Cardiac fibroblast (primary cell): ENCODE measurements at regions not wholly inside any gene's neighbourhood (a gene's known extent, or its start where the extent isn't known, plus 50 kb on each side); places are given as distances from the start of the nearest gene placed in this dataset.

Source experiments
- DNase-seq, 2 donors: peaks; one replicate each; pipeline versions ENCODE4 v3.0.0 to v3.0.0-alpha.2; 2010; ENCODE audit warnings: low read depth in 2 of 2
- H3K4me3 ChIP-seq, 2 donors: replicated peaks in 1 of 2; 1 replicate in 1 of 2; 2 replicates in 1 of 2; pipeline ENCODE4 v1.5.1; 2011; ENCODE audit warnings: low read depth in 2 of 2, low read length in 2 of 2, mild to moderate bottlenecking in 2 of 2, moderate library complexity in 1 of 2
- TF ChIP-seq, protein P1 (sequence below): IDR thresholded peaks from one replicate; pipeline ENCODE4 v1.5.1; 2011; ENCODE audit warnings: low read depth, mild to moderate bottlenecking, low read length, inconsistent platforms

GRCh38 chr14:98230411-98230810 is 1041.6 kb downstream of the BCL11B start:
- no peak overlapping the region for H3K4me3 ChIP-seq
- TF ChIP-seq, protein P1, sequence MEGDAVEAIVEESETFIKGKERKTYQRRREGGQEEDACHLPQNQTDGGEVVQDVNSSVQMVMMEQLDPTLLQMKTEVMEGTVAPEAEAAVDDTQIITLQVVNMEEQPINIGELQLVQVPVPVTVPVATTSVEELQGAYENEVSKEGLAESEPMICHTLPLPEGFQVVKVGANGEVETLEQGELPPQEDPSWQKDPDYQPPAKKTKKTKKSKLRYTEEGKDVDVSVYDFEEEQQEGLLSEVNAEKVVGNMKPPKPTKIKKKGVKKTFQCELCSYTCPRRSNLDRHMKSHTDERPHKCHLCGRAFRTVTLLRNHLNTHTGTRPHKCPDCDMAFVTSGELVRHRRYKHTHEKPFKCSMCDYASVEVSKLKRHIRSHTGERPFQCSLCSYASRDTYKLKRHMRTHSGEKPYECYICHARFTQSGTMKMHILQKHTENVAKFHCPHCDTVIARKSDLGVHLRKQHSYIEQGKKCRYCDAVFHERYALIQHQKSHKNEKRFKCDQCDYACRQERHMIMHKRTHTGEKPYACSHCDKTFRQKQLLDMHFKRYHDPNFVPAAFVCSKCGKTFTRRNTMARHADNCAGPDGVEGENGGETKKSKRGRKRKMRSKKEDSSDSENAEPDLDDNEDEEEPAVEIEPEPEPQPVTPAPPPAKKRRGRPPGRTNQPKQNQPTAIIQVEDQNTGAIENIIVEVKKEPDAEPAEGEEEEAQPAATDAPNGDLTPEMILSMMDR, result no peak
- no peak for DNase-seq

GRCh38 chr14:98231210-98231609 is 1040.8 kb downstream of the BCL11B start:
- no peak overlapping the region for H3K4me3 ChIP-seq
- TF ChIP-seq, protein P1, result no peak
- DNase-seq, result no peak

DNA sequence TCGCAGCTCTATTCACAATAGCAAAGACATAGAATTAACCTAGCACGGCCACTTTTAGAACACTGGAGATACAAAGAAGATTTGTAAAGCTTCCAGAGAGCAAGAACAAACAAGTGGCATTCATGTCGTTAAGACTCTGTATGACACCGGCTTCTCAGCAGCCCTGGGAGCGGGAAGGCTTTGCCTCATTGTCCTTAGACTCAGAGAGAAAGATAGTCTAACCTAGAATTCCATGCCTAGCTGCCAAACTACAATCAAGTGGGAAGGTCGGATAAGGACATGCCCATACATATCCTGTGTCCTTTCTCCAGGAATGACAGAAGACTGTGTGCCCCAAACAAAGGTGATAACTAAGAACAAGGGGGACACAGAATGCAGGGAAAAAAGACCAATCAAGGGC is 1038.3 kb downstream of the BCL11B start:
- H3K4me3 ChIP-seq, result no peak overlapping the region
- no peak for DNase-seq
- TF ChIP-seq, protein P1, result no peak

DNA sequence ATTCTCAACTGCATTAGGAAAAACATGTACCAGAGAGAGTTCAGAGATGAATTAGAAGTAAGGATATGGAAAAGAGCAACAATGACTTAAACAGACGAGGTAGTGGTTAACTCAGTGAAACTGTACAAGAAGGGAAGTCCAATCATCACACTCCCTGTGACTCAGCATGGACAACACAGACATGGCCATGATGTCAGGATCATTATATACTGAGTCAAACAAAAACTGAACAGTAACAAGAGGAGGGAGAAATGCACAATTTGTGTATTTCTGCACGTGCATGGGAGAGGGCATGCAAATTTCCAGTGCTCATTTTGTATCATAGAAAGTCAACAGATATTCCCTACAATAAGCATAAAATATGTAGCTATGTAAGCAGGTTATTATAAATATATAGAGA is 1037.8 kb downstream of the BCL11B start:
- no peak overlapping the region for H3K4me3 ChIP-seq
- TF ChIP-seq, protein P1, result no peak
- DNase-seq, result no peak

DNA sequence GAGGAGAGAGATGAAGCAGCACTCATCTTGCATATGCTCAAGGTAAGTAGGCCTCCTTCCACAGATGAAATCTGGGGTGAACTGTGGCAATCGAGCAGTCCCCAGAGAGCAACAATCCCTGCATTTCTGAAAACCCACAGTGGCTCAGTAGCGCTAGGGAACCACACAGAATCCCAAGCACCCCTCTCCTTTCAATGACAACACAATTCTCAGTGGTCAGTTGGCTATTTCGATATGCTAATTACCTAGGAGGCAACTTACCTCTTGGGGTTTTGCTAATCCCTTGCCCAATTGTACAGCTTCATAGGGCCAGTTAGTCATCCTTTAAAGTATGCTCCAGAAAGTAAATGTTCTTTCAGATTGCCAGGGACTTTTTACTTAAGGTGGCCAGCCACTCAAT is 1035.7 kb downstream of the BCL11B start:
- H3K4me3 ChIP-seq, result no peak overlapping the region
- TF ChIP-seq, protein P1, result no peak
- DNase-seq, result no peak

DNA sequence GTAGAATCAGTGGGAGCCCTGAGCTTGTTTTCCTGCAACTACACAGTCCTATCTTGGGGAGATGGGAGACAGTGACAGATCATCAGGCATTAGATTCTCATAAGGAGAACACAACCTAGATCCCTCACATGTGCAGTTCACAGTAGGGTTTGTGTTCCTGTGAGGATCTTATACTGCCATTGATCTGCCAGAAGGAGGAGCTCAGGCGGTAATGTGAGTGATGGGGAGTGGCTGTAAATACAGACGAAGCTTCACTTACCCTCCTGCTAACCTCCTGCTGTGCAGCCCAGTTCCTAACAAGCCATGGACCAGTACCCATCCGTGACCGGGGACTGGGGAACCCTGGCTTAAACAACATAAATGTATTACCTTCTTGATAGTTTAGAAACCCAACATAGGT is 1034.1 kb downstream of the BCL11B start:
- no peak overlapping the region for H3K4me3 ChIP-seq
- no peak for DNase-seq
- TF ChIP-seq, protein P1, result no peak

GRCh38 chr14:98240376-98240775 is 1031.6 kb downstream of the BCL11B start:
- TF ChIP-seq, protein P1, result no peak
- no peak for DNase-seq

More at GRCh38 chr14:98240376-98240775, 1031.6 kb downstream of the BCL11B start:
- H3K4me3 ChIP-seq, result no peak overlapping the region
